Lower leg skin (tissue), 4 donors: ENCODE measurements at regions not wholly inside any gene's neighbourhood (a gene's known extent, or its start where the extent isn't known, plus 50 kb on each side); places are given as distances from the start of the nearest gene placed in this dataset.
"Not testable (repeated sequence)": the region's sequence is repeated elsewhere in the genome, so short reads cannot be mapped to it uniquely, and the experiment has no call there.

ENCODE experiments used
- DNase-seq, 2 donors: peaks; one replicate each; pipeline ENCODE4 v3.0.0-alpha.2; 2019; ENCODE audit warnings: low spot score in 2 of 2
- H3K4me3 ChIP-seq: fragments of 200-600 bp; sonication (generic); 2 replicates; pipeline ENCODE4 v1.5.1; 2017; ENCODE audit warnings: mild to moderate bottlenecking, low read depth; ENCODE audit not compliant: poor library complexity, severe bottlenecking
- CTCF ChIP-seq, 3 donors: fragments of 450-650 bp; IDR thresholded peaks; one replicate each; pipeline ENCODE4 v1.5.1; 2016; ENCODE audit warnings: antibody characterized with exemption in 3 of 3, mild to moderate bottlenecking in 3 of 3, moderate library complexity in 2 of 3
- POLR2A ChIP-seq, 2 donors: fragments of 450-650 bp; IDR thresholded peaks; one replicate each; pipeline ENCODE4 v1.6.1; 2016 to 2017; ENCODE audit warnings: antibody characterized with exemption in 2 of 2, mild to moderate bottlenecking in 1 of 2, moderate library complexity in 1 of 2
- WGBS, 2 donors: methylation state at CpG; one replicate each; pipeline ENCODE4 v1.1.5; 2018; 5-methylcytosine and 5-hydroxymethylcytosine counted together
- intact Hi-C: fragments of 100-400 bp; cut with DNase I; formaldehyde crosslinking; loops from one replicate; pipeline ENCODE4 v1.15.0; 2023; ENCODE audit warnings: low total_unique reads

- DNase-seq, intact Hi-C loops, H3K4me3 ChIP-seq: not testable (repeated sequence)
- 77 to 81% methylated on average over 3 to 6 of the region's 21 CpGs for WGBS, 2 donors
Measured at GRCh38 chr14:105620865-105621471, 94.6 kb downstream of the TMEM121 start.

GRCh38 chr14:105621479-105622328 is 95.3 kb downstream of the TMEM121 start:
- 64 to 74% methylated on average over 20 to 23 of the region's 23 CpGs for WGBS, 2 donors
- H3K4me3 ChIP-seq, DNase-seq, intact Hi-C loops: not testable (repeated sequence)

- 78 to 82% methylated on average over 12 of the region's 12 CpGs for WGBS, 2 donors
- no peak overlapping the region for H3K4me3 ChIP-seq
- no peak for DNase-seq
Measured at GRCh38 chr14:105622329-105622955, 96.1 kb downstream of the TMEM121 start.

GRCh38 chr14:105623178-105623577 is 96.8 kb downstream of the TMEM121 start:
- DNase-seq, intact Hi-C loops, H3K4me3 ChIP-seq: not testable (repeated sequence)
- 68 to 82% methylated on average over 14 of the region's 14 CpGs for WGBS, 2 donors

More at GRCh38 chr14:105622329-105622955, 96.1 kb downstream of the TMEM121 start:
- TF ChIP-seq CTCF (IDR thresholded peaks at IDR 0.05) (no peak), POLR2A (IDR thresholded peaks at IDR 0.05) (no peak)
- intact Hi-C loops, result no loop called here

GRCh38 chr14:105624346-105624745 is 98.0 kb downstream of the TMEM121 start:
- H3K4me3 ChIP-seq, intact Hi-C loops, DNase-seq: not testable (repeated sequence)
- WGBS, 2 donors, result 82 to 88% methylated on average over 21 to 22 of the region's 22 CpGs

GRCh38 chr14:105624749-105625434 is 98.5 kb downstream of the TMEM121 start:
- 89 to 91% methylated on average over 25 of the region's 25 CpGs for WGBS, 2 donors

GRCh38 chr14:105625448-105625847 is 99.1 kb downstream of the TMEM121 start:
- H3K4me3 ChIP-seq, intact Hi-C loops, DNase-seq: not testable (repeated sequence)
- 71 to 75% methylated on average over 7 to 9 of the region's 9 CpGs for WGBS, 2 donors

More at GRCh38 chr14:105624749-105625434, 98.5 kb downstream of the TMEM121 start:
- H3K4me3 ChIP-seq, intact Hi-C loops: not testable (repeated sequence)
- peak in 1 of 2 donors; percentile 79 for DNase-seq

- DNase-seq, H3K4me3 ChIP-seq, intact Hi-C loops: not testable (repeated sequence)
- 67% methylated on average over 8 of the region's 15 CpGs; no CpG with 5 or more reads in 1 of the 2 donors for WGBS, 2 donors
Measured at GRCh38 chr14:105626111-105626510, 99.7 kb downstream of the TMEM121 start.

GRCh38 chr14:105626651-105627050 is 100.3 kb downstream of the TMEM121 start:
- H3K4me3 ChIP-seq, DNase-seq, intact Hi-C loops: not testable (repeated sequence)
- no CpG with 5 or more reads among the region's 5 CpGs for WGBS, 2 donors

GRCh38 chr14:105627287-105627686 is 100.9 kb downstream of the TMEM121 start:
- intact Hi-C loops, H3K4me3 ChIP-seq, DNase-seq: not testable (repeated sequence)
- 62% methylated on average over 6 of the region's 6 CpGs; no CpG with 5 or more reads in 1 of the 2 donors for WGBS, 2 donors
